GM18511 (cell line): ENCODE measurements at regions not wholly inside any gene's neighbourhood (a gene's known extent, or its start where the extent isn't known, plus 50 kb on each side); places are given as distances from the start of the nearest gene placed in this dataset.
"Not testable (repeated sequence)": the region's sequence is repeated elsewhere in the genome, so short reads cannot be mapped to it uniquely, and the experiment has no call there.

Experiments used
- ATAC-seq: cut with Tn5 transposase; IDR thresholded peaks from one replicate; pipeline ENCODE4 v1.9.1; 2021; ENCODE audit warnings: mild to moderate bottlenecking, moderate library complexity; ENCODE audit not compliant: unreplicated experiment

DNA sequence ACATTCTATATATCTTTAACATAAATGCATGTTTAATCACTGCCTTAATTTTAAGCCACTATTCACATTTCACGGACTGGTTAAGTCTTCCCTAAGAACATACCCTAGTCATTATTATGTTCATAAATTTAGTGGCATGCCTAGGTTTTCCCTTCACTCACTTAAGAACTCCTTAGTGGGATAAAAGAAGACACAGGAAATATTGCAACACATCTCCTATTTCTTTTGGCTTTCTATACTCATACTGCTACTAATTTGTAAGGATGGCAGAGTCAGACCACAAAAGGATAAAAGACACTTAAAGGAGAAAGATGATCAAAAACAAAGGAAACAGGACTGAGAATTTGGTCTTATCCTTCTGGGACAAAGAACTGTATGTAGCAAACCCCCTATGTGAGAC is 951.4 kb downstream of the SORCS3 start:
- ATAC-seq: no peak

DNA sequence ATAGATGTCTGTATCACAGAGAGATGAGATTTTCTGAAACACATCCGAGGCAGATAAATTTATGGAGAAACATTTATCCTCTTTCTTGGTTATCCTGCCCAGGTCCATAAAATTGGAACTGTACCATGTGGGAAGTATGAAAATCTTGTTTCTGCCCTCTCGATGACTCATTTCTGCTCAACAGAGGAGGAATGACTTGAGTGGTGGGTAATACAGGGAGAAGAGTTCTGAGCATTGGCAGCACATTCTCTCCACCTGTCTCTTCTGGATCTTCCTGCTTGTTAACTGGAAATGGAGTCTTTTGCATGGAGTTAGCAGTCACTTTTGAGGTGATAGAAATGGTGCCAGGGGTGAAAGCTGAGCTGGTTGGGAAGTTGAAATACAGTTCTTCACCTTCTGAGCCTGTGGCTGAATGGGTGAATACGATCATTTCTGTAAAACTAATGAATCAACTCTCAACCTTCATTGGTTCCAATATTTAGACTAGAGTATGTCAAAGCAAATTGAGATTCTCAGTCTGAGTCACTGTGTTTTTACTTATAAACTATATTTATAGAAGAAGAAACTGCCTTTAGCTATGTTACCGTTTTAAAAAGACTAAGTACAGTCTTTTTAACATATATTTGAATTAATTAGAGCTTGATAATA is 945.5 kb downstream of the SORCS3 start:
- no peak for ATAC-seq

- ATAC-seq: no peak
Observed at GRCh38 chr10:105585753-105586152, 944.7 kb downstream of the SORCS3 start.

DNA sequence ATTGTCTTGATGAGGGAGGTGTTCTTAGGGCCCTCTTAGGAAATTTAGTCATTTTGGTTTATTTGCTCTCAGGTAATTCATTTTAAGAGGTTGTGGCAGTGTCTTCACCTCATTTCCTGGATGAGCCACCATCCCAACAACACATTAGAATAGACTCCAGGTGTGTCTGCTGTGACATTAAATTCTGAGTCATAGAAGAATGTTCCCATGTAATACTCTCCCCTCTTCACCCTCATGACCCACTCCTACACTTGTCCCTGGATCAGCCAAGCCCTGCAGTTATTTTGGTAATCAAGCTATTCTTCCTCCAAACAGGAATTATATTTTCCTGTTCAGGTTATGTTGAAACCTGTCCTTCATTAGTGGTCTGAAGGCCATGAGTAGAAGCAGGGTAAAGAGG is 944.1 kb downstream of the SORCS3 start:
- ATAC-seq: no peak

DNA sequence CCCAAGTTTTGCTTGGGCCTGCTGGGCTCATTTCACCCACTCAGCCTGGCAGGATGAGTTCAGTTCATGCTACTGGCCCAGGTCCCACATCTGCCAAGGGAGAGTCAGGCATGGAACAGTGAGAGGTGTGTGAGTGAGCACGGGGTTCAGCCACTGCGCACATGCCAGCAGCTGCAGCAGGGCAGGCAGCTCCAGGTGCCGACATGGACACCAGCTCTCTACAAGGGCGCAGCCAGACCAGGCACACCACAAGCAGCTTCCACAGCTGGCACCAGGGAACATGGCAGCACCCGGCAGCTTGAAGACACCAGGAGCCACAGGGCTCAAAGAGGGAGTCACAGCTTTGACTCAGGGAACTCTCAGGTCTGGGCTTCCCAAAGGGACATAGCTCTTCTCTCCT is 938.0 kb downstream of the SORCS3 start:
- ATAC-seq: no peak

DNA sequence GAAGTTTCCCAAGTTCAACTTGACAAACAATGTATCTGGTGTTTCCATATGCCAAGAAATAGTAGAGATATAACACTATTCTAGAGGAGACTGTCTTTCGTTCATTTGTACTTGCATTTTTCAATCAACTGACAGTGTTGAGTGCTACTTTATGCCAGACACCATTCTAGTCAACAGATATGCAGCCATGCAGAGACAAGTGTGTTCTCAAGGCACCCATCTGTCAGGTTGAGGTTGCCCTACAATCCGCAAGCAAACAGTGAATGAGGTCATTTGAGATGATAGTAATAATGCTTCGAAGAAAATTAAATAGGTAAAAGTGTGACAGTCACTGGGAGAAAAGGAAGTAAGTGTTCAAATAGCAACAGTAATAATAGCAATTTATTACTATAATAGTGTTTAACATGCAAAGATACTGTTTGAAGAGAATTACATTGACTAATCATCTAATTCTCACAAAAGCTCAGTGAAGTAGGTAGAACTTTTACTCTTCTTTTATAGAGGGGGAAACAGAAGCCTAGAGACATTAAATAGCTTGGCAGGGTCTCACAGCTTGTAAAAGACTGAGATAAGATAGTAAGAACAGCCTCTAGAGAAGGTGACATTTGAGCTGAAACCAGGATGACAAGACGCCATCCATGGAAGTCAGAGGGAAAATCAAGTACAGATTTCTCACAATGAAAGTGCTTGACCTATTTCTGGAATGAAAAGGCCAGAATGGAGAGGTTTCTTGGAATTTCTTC is 936.9 kb downstream of the SORCS3 start:
- ATAC-seq: no peak

DNA sequence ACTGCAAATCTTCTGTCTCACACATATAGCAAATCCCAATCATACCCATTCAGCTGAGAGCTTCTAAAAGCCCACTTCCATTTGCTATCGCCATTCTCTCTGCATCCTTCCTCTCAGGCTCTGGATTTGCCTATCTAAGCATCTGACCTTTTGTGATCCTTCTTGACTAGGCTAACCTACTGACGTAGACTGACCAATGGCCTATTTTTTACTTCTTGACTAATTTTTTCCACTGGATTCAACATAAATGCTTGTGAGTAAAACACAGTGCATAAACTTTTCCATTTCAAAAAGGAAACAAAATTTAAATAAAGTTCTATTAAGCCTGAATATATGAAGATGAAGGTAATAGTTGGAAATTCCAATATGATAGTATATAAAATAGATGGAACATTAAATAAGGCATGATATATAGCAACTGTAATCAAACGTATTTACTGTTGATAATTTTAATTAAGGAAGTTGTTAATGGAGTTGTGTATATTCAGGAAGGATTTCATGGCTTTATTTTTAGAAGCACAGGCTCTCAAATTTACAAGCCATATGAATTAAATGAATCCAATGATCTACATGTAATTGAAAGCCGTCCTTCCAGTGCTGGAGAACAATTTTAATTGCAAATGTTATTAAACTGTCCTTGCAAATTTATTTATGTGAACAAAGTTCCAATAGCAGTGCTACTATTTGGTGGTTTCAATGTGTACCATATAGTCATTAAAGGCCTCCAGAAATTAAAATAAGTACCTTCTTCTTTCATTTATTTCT is 918.4 kb downstream of the SORCS3 start:
- ATAC-seq: no peak

- ATAC-seq: not testable (repeated sequence)
Observed at GRCh38 chr10:105550453-105550852, 909.4 kb downstream of the SORCS3 start.

DNA sequence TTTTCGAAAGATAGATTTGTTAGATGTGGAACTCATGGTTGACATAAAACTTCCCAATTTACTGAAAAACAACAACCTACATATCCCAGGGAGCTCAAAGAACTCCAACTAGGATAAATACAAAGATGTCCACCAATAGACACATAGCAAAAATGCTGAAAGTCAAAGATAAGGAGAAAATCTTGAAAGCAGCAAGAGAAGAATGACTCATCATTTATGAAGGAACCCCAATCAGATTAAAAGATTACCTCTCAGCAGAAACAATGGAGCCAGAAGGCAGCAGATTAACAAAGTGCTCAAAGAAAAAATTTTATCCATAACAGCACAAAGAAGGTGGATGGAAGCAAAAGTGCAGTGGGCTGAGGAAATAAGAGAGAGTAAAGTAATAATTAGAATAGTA is 908.6 kb downstream of the SORCS3 start:
- no peak for ATAC-seq

DNA sequence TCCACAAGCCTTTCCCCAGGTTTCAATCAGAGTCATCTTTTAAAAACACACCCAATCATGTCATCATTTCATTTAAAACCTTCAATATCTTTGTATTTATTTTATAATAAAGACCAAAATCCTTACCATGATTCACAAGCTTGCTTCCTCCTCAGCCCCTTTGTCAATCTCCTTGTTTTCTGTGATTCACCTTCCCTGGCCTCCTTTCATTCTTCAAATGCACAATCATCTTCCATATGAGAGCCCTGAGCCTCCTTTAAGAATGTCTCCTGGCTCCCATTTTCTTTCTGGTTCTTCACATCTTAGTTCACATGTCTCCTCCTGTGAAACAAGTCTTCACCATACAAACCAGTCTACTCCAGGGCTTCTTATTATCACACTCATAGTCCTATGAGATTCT is 904.0 kb downstream of the SORCS3 start:
- ATAC-seq: no peak

DNA sequence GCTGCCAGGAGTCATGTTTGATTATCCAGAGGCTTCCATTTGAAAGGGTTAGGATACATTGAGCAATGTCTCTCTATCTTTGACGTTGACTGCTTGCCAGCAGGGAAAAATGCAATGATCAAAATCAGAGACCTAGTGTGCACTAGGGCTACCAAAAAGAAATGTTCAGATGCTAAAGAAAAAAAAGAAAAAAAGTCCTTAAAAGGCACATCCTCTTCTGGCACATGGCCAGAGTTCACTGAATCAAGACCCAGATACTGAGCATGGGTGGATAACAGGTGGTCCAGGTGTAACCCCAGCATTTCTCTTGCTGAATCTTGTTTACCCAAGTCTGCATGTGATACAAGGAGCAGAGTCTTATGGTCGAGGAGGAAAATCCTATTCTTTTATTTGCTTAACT is 899.3 kb downstream of the SORCS3 start:
- ATAC-seq: no peak

- no peak for ATAC-seq
Observed at GRCh38 chr10:105538874-105539273, 897.8 kb downstream of the SORCS3 start.

- ATAC-seq: no peak
Observed at GRCh38 chr10:105535478-105535877, 894.4 kb downstream of the SORCS3 start.

GRCh38 chr10:105534086-105534485 is 893.0 kb downstream of the SORCS3 start:
- no peak for ATAC-seq

DNA sequence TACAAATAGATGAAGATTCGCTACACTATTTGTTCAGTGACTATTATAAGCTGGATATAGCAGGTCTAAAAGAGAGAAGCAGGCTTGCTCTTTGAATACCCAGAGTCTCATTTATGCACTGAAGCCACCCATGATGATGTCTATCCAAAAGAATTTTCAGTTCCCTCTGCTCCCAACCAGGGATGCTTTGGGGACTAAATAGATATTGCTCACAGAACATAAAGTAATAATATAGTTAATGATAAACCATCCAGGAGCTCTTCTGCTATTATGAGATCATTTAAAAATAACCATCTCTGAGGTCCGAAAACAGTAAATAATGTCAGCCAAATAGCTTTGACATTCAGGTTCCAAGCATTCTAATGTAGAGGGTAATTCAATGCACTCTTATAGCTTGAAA is 875.4 kb downstream of the SORCS3 start:
- ATAC-seq: no peak

DNA sequence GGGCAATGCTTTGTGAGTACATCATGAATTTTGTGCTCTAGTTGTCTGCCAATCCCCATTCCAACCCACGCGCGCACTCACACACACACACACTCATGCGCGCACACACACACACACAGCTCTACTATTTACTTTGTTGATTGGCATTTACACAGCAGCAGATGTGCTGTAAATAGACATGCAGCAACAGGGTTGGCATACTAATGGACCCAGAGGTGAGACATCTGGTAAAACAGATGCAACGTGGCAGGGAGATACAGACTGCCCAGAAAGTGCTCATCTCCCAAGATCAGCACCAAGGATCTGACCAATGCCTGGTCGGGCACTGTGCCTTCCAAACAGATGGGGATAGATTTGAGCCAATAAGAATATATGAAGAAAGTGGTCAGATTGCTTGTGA is 873.0 kb downstream of the SORCS3 start:
- ATAC-seq: no peak

DNA sequence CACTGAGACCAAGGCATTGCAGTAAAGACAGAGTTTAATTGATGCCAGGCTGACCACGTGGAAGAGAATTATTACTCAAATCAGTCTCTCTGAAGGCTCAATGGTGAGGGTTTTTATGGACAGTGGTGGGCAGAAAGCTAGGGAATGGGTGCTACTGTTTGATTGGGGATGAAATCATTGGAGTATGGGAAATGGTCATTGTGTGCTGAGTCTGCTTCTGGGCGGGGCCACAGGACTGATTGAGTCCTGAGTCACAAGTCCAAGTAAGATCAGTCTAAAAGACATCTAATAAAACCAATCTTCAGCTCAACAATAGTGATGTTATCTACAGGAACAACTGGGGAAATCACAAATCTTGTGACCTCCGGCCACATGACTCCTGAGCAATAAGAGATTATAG is 868.4 kb downstream of the SORCS3 start:
- no peak for ATAC-seq

DNA sequence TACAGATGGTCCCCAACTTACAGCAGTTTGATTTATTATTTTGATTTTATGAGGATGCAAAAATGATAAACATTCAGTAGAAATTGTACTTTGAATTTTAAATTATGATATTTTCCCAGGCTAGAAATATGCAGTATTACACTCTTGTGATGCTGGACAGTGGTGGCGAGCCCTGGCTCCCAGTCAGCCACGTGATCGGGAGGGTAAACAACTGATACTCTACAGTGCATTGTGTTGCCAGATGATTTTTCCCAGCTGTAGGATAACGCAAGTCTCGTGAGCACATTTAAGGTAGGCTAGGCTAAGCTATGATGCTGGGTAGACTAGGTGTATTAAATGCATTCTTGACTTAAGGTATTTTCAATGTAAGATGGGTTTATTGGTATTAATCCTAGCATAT is 865.2 kb downstream of the SORCS3 start:
- no peak for ATAC-seq

DNA sequence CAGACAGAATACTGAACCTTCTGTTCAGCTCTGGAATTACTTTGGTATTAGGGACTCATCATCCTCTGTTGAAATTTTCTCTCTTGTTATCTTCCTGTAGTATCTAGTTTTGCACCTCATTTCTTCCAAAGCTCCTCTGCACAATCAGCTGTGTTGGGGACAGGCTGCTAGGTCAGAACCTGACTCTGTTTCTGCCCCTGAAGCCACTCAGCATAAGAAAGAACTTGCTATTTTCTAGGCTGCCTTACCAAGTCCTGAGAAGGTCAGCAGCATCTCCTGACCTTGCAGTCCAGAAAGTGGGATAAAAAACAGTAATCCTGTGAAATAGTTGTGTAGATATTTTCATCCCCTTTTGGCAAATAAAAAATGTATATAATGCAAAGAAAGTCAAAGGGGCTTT is 862.6 kb downstream of the SORCS3 start:
- ATAC-seq: no peak

GRCh38 chr10:105502058-105502457 is 861.0 kb downstream of the SORCS3 start:
- no peak for ATAC-seq

GRCh38 chr10:105494944-105495343 is 853.9 kb downstream of the SORCS3 start:
- ATAC-seq: no peak

DNA sequence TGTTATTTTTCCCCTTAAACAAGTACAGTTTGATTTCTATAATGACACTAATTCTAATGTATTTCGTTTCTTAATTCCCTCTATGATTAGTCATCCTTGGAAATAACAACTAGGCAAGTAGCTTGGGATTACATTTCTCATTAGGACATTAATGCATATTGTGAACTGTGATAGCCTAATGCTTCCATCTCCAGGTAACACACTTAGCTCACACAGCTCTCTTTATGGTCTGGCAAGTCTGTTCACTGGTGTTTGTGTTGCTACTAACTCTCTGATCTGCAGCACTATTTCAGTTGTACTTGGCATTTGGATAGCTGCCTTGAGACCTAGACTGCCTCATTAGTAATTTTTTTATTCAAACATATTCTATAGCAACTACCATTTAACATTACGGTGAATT is 853.2 kb downstream of the SORCS3 start:
- no peak for ATAC-seq
